Parathyroid adenoma (tissue), 2 donors: ENCODE measurements at regions not wholly inside any gene's neighbourhood (a gene's known extent, or its start where the extent isn't known, plus 50 kb on each side); places are given as distances from the start of the nearest gene placed in this dataset.
"Not testable (repeated sequence)": the region's sequence is repeated elsewhere in the genome, so short reads cannot be mapped to it uniquely, and the experiment has no call there.

Experiments used
- H2AFZ ChIP-seq: fragments of 300-600 bp; sonication (generic); one replicate; pipeline ENCODE4 v1.7.0; 2017; ENCODE audit warnings: antibody characterized with exemption, mild to moderate bottlenecking
- H3K27ac ChIP-seq: fragments of 300-600 bp; sonication (generic); one replicate; pipeline ENCODE4 v1.7.0; 2017
- H3K27me3 ChIP-seq: fragments of 300-600 bp; sonication (generic); one replicate; pipeline ENCODE4 v1.7.0; 2017; ENCODE audit warnings: low read length; ENCODE audit not compliant: control insufficient read depth, insufficient read depth
- H3K36me3 ChIP-seq: fragments of 300-600 bp; sonication (generic); one replicate; pipeline ENCODE4 v1.7.0; 2017; ENCODE audit warnings: low read length; ENCODE audit not compliant: control insufficient read depth, insufficient read depth
- H3K4me1 ChIP-seq: fragments of 300-600 bp; sonication (generic); one replicate; pipeline ENCODE4 v1.7.0; 2017; ENCODE audit warnings: control low read depth
- H3K4me2 ChIP-seq: fragments of 300-600 bp; sonication (generic); one replicate; pipeline ENCODE4 v1.7.0; 2017; ENCODE audit warnings: low read length
- H3K4me3 ChIP-seq: fragments of 300-600 bp; sonication (generic); one replicate; pipeline ENCODE4 v1.7.0; 2017; ENCODE audit warnings: low read depth, low read length
- H3K79me2 ChIP-seq: fragments of 300-600 bp; sonication (generic); one replicate; pipeline ENCODE4 v1.7.0; 2017; ENCODE audit warnings: control low read depth
- H3K9ac ChIP-seq: fragments of 300-600 bp; sonication (generic); one replicate; pipeline ENCODE4 v1.7.0; 2017; ENCODE audit warnings: mild to moderate bottlenecking
- H3K9me3 ChIP-seq: fragments of 300-600 bp; sonication (generic); one replicate; pipeline ENCODE4 v1.7.0; 2017; ENCODE audit warnings: low read length; ENCODE audit not compliant: control insufficient read depth
- TF ChIP-seq, protein P1 (sequence below): fragments of 300-600 bp; sonication (generic); IDR thresholded peaks from one replicate; pipeline ENCODE4 v1.7.0; 2017; ENCODE audit warnings: antibody characterized with exemption, mild to moderate bottlenecking
- donor health status: primary hyperparathyroidism.

DNA sequence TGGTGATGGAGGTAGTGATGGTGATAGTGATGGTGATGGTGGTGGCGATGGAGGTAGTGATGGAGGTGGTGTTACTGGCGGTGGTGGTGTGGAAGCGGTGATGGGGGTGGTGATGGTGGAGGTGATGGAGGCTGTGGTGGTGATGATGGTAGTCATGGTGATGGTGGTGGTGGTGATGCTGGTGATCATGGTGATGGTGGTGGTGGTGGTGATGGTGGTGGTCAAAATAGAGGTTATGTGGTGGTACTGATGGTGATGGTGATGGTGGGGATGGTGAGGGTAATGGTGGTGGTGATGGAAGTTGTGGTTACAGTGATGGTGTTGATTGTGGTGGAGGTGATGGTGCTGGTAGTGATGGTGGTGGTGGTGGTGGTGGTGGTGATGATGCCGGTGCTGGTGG is 199.2 kb downstream of the IGLL1 start:
- Histone ChIP-seq H3K9me3 (no peaks in the 10 kb centered on the region), H2AFZ (no peak overlapping the region), H3K4me1 (no peaks in the 10 kb centered on the region), H3K36me3 (no peaks in the 10 kb centered on the region), H3K27me3 (no peaks in the 10 kb centered on the region), H3K79me2 (no peaks in the 10 kb centered on the region), H3K27ac (no peak overlapping the region), H3K9ac (no peak overlapping the region), H3K4me3 (no peak overlapping the region), H3K4me2 (no peak overlapping the region)
- TF ChIP-seq, protein P1, sequence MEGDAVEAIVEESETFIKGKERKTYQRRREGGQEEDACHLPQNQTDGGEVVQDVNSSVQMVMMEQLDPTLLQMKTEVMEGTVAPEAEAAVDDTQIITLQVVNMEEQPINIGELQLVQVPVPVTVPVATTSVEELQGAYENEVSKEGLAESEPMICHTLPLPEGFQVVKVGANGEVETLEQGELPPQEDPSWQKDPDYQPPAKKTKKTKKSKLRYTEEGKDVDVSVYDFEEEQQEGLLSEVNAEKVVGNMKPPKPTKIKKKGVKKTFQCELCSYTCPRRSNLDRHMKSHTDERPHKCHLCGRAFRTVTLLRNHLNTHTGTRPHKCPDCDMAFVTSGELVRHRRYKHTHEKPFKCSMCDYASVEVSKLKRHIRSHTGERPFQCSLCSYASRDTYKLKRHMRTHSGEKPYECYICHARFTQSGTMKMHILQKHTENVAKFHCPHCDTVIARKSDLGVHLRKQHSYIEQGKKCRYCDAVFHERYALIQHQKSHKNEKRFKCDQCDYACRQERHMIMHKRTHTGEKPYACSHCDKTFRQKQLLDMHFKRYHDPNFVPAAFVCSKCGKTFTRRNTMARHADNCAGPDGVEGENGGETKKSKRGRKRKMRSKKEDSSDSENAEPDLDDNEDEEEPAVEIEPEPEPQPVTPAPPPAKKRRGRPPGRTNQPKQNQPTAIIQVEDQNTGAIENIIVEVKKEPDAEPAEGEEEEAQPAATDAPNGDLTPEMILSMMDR, result no peak

DNA sequence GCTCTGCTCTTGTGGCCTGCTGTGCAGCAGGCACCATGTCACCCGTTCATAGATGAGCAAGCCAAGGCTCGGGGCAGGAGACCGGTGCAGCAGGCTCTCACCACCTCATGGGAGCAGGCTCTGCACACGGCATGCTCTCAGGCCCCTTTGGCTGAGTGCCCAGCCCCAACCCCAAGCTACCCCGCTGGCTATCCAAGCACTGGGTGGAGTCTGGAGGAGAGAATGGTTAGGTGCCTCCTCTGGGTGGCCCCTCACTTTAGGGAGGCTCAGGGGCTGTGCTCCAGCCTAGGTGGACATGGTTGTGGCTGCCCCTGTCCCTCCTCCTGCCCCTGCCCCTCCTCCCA is 199.9 kb downstream of the IGLL1 start:
- no peaks in the 10 kb centered on the region for H3K79me2 ChIP-seq

DNA sequence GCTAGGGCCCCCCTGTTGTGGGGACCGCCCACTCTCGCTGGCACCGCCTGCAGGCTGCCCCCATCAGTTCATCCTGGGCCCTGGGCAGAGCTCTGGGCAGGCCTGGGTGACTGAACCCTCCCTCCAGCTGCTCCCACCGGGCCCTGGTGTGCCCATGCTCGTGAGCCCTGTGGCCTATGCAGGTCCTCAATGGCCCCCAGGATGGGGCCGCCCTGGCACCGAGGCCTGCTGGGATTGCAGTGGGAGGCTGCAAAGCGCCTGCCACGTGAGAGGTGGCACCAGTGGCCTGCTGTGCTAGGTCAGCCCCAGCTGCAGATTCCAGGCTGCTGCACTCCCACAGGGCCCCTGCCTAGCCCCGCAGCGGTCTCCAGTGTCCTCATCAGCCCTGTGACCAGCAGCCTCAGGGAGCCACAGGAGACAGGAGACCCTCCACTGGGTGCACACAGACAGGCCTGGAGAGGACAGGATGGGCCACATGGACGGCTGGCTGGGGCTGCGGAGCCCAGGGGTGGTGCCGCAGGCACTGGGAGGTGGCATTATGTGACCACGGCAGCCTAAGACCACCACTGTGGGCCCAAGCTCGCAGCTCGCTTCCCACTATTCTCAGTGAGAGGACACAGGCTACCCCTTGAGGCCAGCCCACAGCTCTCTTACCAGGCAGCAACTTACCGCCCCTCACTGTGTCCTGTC is 199.4 kb downstream of the BCR start:
- H3K27me3 ChIP-seq, H3K9me3 ChIP-seq, H3K27ac ChIP-seq, H3K4me3 ChIP-seq, H3K79me2 ChIP-seq, H3K4me2 ChIP-seq, H3K4me1 ChIP-seq, H3K9ac ChIP-seq, H3K36me3 ChIP-seq, H2AFZ ChIP-seq: not testable (repeated sequence)

More for the DNA sequence above, 199.9 kb downstream of the IGLL1 start:
- H3K4me2 ChIP-seq, result no peak overlapping the region
- TF ChIP-seq, protein P1, result no peak
- H3K4me1 ChIP-seq, result no peaks in the 10 kb centered on the region
- H3K36me3 ChIP-seq, result no peaks in the 10 kb centered on the region
- H3K9me3 ChIP-seq, result no peaks in the 10 kb centered on the region
- H3K9ac ChIP-seq, result no peak overlapping the region
- no peak overlapping the region for H3K27ac ChIP-seq
- H3K27me3 ChIP-seq, result no peaks in the 10 kb centered on the region
- no peak overlapping the region for H2AFZ ChIP-seq
- no peak overlapping the region for H3K4me3 ChIP-seq

DNA sequence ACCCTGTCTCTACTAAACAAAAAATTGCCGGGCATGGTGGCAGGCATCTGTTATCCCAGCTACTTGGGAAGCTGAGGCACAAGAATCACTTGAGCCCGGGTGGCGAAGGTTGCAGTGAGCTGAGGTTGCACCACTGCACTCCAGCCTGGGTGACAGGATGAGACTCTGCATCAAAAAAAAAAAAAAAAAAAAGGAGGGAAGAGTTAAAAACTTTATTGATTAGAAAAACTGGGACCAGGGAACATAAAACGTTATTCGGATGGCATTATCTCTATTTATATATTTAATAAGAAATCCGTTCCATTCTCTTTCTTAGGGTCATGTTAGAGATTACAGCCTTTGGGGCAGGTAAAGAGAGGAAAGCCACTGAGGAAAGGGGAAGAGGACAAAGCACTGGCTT is 197.5 kb downstream of the BCR start:
- H3K27ac ChIP-seq, result no peak overlapping the region
- TF ChIP-seq, protein P1, result no peak
- H3K4me2 ChIP-seq, result no peak overlapping the region
- H3K36me3 ChIP-seq, result no peaks in the 10 kb centered on the region
- no peak overlapping the region for H2AFZ ChIP-seq
- no peak overlapping the region for H3K9ac ChIP-seq
- H3K4me1 ChIP-seq, result no peaks in the 10 kb centered on the region
- no peaks in the 10 kb centered on the region for H3K79me2 ChIP-seq
- no peaks in the 10 kb centered on the region for H3K27me3 ChIP-seq
- H3K4me3 ChIP-seq, result no peak overlapping the region
- H3K9me3 ChIP-seq, result no peaks in the 10 kb centered on the region

DNA sequence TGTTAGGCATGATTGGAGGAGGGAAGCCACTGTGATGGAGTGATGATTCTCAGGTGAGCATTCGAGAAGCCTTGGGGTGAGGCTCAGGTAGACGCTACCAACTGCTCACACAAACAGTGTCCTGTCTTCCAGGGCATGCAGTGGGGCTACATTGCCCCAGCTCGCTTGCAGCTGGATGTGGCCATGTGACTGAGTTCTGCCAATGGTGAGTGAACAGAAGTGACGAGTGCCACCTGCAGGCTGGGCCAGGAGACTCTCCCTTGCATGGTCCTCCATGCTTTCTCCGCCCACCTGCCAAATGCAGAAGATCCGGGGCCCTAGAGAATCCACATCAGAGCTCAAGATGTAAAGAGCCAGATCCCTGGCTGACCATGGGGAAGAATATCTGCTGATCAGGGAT is 195.9 kb downstream of the BCR start:
- Histone ChIP-seq H3K36me3 (no peaks in the 10 kb centered on the region), H3K27me3 (no peaks in the 10 kb centered on the region), H2AFZ (no peak overlapping the region), H3K9me3 (no peaks in the 10 kb centered on the region), H3K27ac (no peak overlapping the region), H3K4me2 (no peak overlapping the region), H3K4me3 (no peak overlapping the region), H3K4me1 (no peaks in the 10 kb centered on the region), H3K79me2 (no peaks in the 10 kb centered on the region), H3K9ac (no peak overlapping the region)
- TF ChIP-seq, protein P1, result peak; percentile 18
